Gastrocnemius medialis (tissue), 4 donors: ENCODE measurements at regions not wholly inside any gene's neighbourhood (a gene's known extent, or its start where the extent isn't known, plus 50 kb on each side); places are given as distances from the start of the nearest gene placed in this dataset.

Experiments
- ATAC-seq, 2 donors: fragments of 150-250 bp; one replicate each; pipeline ENCODE4 v1.9.1; 2016
- DNase-seq, 2 donors: peaks; one replicate each; pipeline ENCODE4 v3.0.0-alpha.2; 2019
- H3K27ac ChIP-seq, 4 donors: fragments of 200-600 bp; sonication (generic); 1 replicate in 1 of 4; 2 replicates in 3 of 4; pipeline ENCODE4 v1.5.1; 2016 to 2018; ENCODE audit warnings: mild to moderate bottlenecking in 2 of 4, moderate library complexity in 1 of 4
- H3K27me3 ChIP-seq, 3 donors: fragments of 200-600 bp; sonication (generic) in 2 of 3; 1 replicate in 1 of 3; 2 replicates in 2 of 3; pipeline versions ENCODE4 v1.5.1 to v1.6.0; 2016 to 2019; ENCODE audit warnings: mild to moderate bottlenecking in 1 of 3, moderate library complexity in 1 of 3
- H3K36me3 ChIP-seq, 2 donors: fragments of 200-600 bp; sonication (generic) in 1 of 2; one replicate each; pipeline ENCODE4 v1.5.1; 2017 to 2018
- H3K4me1 ChIP-seq, 2 donors: fragments of 200-600 bp; sonication (generic) in 1 of 2; one replicate each; pipeline ENCODE4 v1.5.1; 2016 to 2017; ENCODE audit warnings: mild to moderate bottlenecking in 2 of 2
- H3K4me3 ChIP-seq, 4 donors: fragments of 200-600 bp; sonication (generic) in 3 of 4; 1 replicate in 1 of 4; 2 replicates in 3 of 4; pipeline ENCODE4 v1.5.1; 2016 to 2019; ENCODE audit warnings: mild to moderate bottlenecking in 2 of 4
- H3K9me3 ChIP-seq, 3 donors: fragments of 200-600 bp; sonication (generic) in 2 of 3; 1 replicate in 1 of 3; 2 replicates in 2 of 3; pipeline ENCODE4 v1.5.1; 2016 to 2019
- CTCF ChIP-seq, 5 experiments: fragments of 450-650 bp in 3 of 5; fragments of 200-600 bp in 2 of 5; sonication (generic) in 2 of 5; IDR thresholded peaks in 4 of 5; conservative IDR thresholded peaks in 1 of 5; 1 replicate in 4 of 5; 2 replicates in 1 of 5; pipeline ENCODE4 v1.5.1; 2016 to 2019; ENCODE audit warnings: antibody characterized with exemption in 5 of 5, mild to moderate bottlenecking in 3 of 5, moderate library complexity in 3 of 5
- POLR2A ChIP-seq, 2 donors: fragments of 450-650 bp; IDR thresholded peaks; one replicate each; pipeline ENCODE4 v1.6.1; 2017; ENCODE audit warnings: antibody characterized with exemption in 2 of 2, mild to moderate bottlenecking in 2 of 2, moderate library complexity in 2 of 2
- in situ Hi-C, 4 donors: fragments of 200-750 bp; cut with MboI; loops; one replicate each; pipeline versions ENCODE4 v1.15.0 to v1.8.0; 2017; ENCODE audit warnings: low sequenced_read_pairs in 4 of 4
- intact Hi-C: fragments of 100-400 bp; cut with DNase I; formaldehyde crosslinking; loops from one replicate; pipeline ENCODE4 v1.15.1; 2023; ENCODE audit warnings: low total_unique reads

DNA sequence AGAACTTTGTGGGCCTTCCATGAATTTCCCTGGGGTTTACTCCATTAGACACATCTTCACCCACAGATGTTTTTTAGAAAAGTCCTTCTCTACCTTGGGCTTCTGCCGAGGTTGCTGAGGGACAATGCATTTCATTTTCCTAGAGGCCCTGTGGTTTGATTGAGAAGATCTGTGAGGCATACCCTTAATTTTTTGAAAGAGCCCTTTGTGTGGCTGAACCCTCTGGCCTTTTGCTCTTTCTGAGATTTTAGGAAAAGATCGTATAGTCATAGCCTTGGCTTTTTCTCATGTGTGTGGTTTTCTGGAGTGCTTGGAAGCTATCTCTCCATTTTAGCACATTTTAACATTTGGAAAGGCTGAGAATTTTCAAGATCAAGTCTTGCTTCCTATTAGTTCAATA lies 119.8 kb upstream of the LYZL1 start:
- DNase-seq (no peak), ATAC-seq (no peak)
- no peak overlapping the region for H3K4me3 ChIP-seq
- no peaks in the 10 kb centered on the region for H3K36me3 ChIP-seq
- intact Hi-C loops (no loop called here), in situ Hi-C loops (no loop called here)
- no peaks in the 10 kb centered on the region for H3K4me1 ChIP-seq
- no peak for TF ChIP-seq POLR2A (IDR thresholded peaks at IDR 0.05)
- TF ChIP-seq CTCF (IDR thresholded peaks at IDR 0.05 in 4 of 5, conservative IDR thresholded peaks at IDR 0.05 in 1 of 5): no peak
- no peaks in the 10 kb centered on the region for H3K9me3 ChIP-seq
- no peak overlapping the region for H3K27ac ChIP-seq
- H3K27me3 ChIP-seq: no peaks in the 10 kb centered on the region

- Histone ChIP-seq H3K4me1 (no peaks in the 10 kb centered on the region), H3K27ac (no peak overlapping the region), H3K9me3 (no peaks in the 10 kb centered on the region), H3K27me3 (no peaks in the 10 kb centered on the region), H3K4me3 (no peak overlapping the region), H3K36me3 (no peaks in the 10 kb centered on the region)
- no peak for TF ChIP-seq CTCF (IDR thresholded peaks at IDR 0.05 in 4 of 5, conservative IDR thresholded peaks at IDR 0.05 in 1 of 5)
- in situ Hi-C loops: no loop called here
- ATAC-seq: no peak
- no peak for DNase-seq
- intact Hi-C loops: no loop called here
Measured at GRCh38 chr10:29171717-29172116, 117.2 kb upstream of the LYZL1 start.

- in situ Hi-C loops: no loop called here
- H3K9me3 ChIP-seq: no peaks in the 10 kb centered on the region
- TF ChIP-seq CTCF (IDR thresholded peaks at IDR 0.05 in 4 of 5, conservative IDR thresholded peaks at IDR 0.05 in 1 of 5) (no peak), POLR2A (IDR thresholded peaks at IDR 0.05) (no peak)
Measured at GRCh38 chr10:29174389-29174788, 114.5 kb upstream of the LYZL1 start.

GRCh38 chr10:29176845-29177832 lies 111.7 kb upstream of the LYZL1 start:
- no peaks in the 10 kb centered on the region for H3K9me3 ChIP-seq
- TF ChIP-seq CTCF (IDR thresholded peaks at IDR 0.05 in 4 of 5, conservative IDR thresholded peaks at IDR 0.05 in 1 of 5): no peak
- TF ChIP-seq POLR2A (IDR thresholded peaks at IDR 0.05): no peak
- ATAC-seq: no peak
- no peaks in the 10 kb centered on the region for H3K36me3 ChIP-seq
- H3K4me3 ChIP-seq: no peak overlapping the region
- H3K27me3 ChIP-seq: no peaks in the 10 kb centered on the region
- intact Hi-C loops (no loop called here), in situ Hi-C loops (no loop called here)
- no peak for DNase-seq
- H3K4me1 ChIP-seq: no peaks in the 10 kb centered on the region
- no peak overlapping the region for H3K27ac ChIP-seq

More at GRCh38 chr10:29174389-29174788, 114.5 kb upstream of the LYZL1 start:
- Histone ChIP-seq H3K4me1 (no peaks in the 10 kb centered on the region), H3K4me3 (no peak overlapping the region), H3K27me3 (no peaks in the 10 kb centered on the region), H3K36me3 (no peaks in the 10 kb centered on the region), H3K27ac (no peak overlapping the region)
- no peak for ATAC-seq
- no peak for DNase-seq
- intact Hi-C loops: no loop called here
